GM12878 (cell line): ENCODE measurements at regions not wholly inside any gene's neighbourhood (a gene's known extent, or its start where the extent isn't known, plus 50 kb on each side); places are given as distances from the start of the nearest gene placed in this dataset.

Experiments
- ATAC-seq: fragments of 200-7000 bp; cut with Tn5 transposase; 3 replicates; pipeline ENCODE4 v1.9.1; 2020; ENCODE audit warnings: mild to moderate bottlenecking, moderate library complexity
- BruUV-seq: library from RNA; stranded (reverse); fragments of 400-500 nt; replicated peaks from 2 replicates; lab custom pipeline; 2021; lab: Mats Ljungman, UMichigan
- CTCF ChIA-PET: fragments of 300-600 bp; sonication (Branson Sonifier 250); formaldehyde crosslinking; extraction: SDS; loops from one replicate; lab custom pipeline; 2021; ENCODE audit warnings: inconsistent platforms; lab: Yijun Ruan, JAX
- POLR2A ChIA-PET: fragments of 350-600 bp; formaldehyde crosslinking; extraction: SDS; loops from one replicate; lab custom pipeline; 2021; ENCODE audit warnings: inconsistent platforms; lab: Charles Lee
- RAD21 ChIA-PET: fragments of 300-600 bp; sonication (Branson Sonifier 250); formaldehyde crosslinking; loops from one replicate; lab custom pipeline; 2023; ENCODE audit warnings: antibody characterized with exemption; ENCODE audit not compliant: unreplicated experiment; lab: Charles Lee
- SMC1A ChIA-PET: fragments of 300-600 bp; sonication (Branson Sonifier 250); formaldehyde crosslinking; loops from one replicate; lab custom pipeline; 2023; ENCODE audit not compliant: unreplicated experiment, uncharacterized antibody; lab: Charles Lee
- DNase-seq: peaks from one replicate; pipeline ENCODE4 v3.0.0-alpha.2; 2011; ENCODE audit warnings: low read depth, low spot score
- FAIRE-seq: peaks from 3 replicates; lab custom pipeline; 2011; peaks lifted over from hg19 to GRCh38; lab: Jason Lieb, UNC
- H2AFZ ChIP-seq: 2 replicates; pipeline ENCODE4 v1.6.0; 2011; ENCODE audit warnings: low read depth, low read length, control low read depth; ENCODE audit not compliant: control insufficient read depth
- H3K27ac ChIP-seq: 2 replicates; pipeline ENCODE4 v1.5.1; 2011; ENCODE audit warnings: control low read depth; ENCODE audit not compliant: control insufficient read depth, insufficient read depth
- H3K27me3 ChIP-seq, 2 experiments: replicated peaks in 1 of 2; 2 replicates each; pipeline versions ENCODE4 v1.6.0 to v1.6.1; 2011; ENCODE audit warnings: low read length in 1 of 2; ENCODE audit not compliant: control insufficient read depth in 2 of 2, insufficient read depth in 2 of 2
- H3K36me3 ChIP-seq, 2 experiments: 2 replicates each; pipeline ENCODE4 v1.5.1; 2011; ENCODE audit warnings: low read length in 1 of 2; ENCODE audit not compliant: control insufficient read depth in 2 of 2, insufficient read depth in 2 of 2
- H3K4me1 ChIP-seq: 2 replicates; pipeline ENCODE4 v1.6.1; 2011; ENCODE audit warnings: mild to moderate bottlenecking, low read length, moderate library complexity, mixed read lengths; ENCODE audit not compliant: control insufficient read depth, insufficient read depth
- H3K4me2 ChIP-seq: 2 replicates; pipeline ENCODE4 v1.6.0; 2011; ENCODE audit warnings: control low read depth; ENCODE audit not compliant: control insufficient read depth, insufficient read depth
- H3K4me3 ChIP-seq: fragments of 200-600 bp; sonication (generic); 2 replicates; pipeline ENCODE4 v1.5.1; 2016
- H3K79me2 ChIP-seq: 2 replicates; pipeline ENCODE4 v1.6.0; 2011; ENCODE audit warnings: low read length; ENCODE audit not compliant: control insufficient read depth, insufficient read depth
- H3K9ac ChIP-seq: 2 replicates; pipeline ENCODE4 v1.8.0; 2011; ENCODE audit warnings: low read length, control low read depth, mixed read lengths; ENCODE audit not compliant: control insufficient read depth, insufficient read depth
- H3K9me3 ChIP-seq: replicated peaks from 3 replicates; pipeline ENCODE4 v1.5.1; 2011; ENCODE audit warnings: mild to moderate bottlenecking, low read length; ENCODE audit not compliant: control insufficient read depth, insufficient read depth
- H4K20me1 ChIP-seq: 2 replicates; pipeline ENCODE4 v1.6.0; 2011; ENCODE audit not compliant: control insufficient read depth, insufficient read depth
- BCL11A ChIP-seq: IDR thresholded peaks from 2 replicates; pipeline ENCODE4 v1.6.1; 2011; ENCODE audit warnings: low read depth, low read length
- LARP7 ChIP-seq: fragments of 450-650 bp; IDR thresholded peaks from 2 replicates; pipeline ENCODE4 v1.6.1; 2017; ENCODE audit warnings: mild to moderate bottlenecking
- RB1 ChIP-seq: fragments of 450-650 bp; formaldehyde crosslinking; IDR thresholded peaks from 2 replicates; pipeline ENCODE4 v1.6.1; 2017; ENCODE audit warnings: mild to moderate bottlenecking, borderline replicate concordance
- SPI1 ChIP-seq: IDR thresholded peaks from 2 replicates; pipeline ENCODE4 v1.6.1; 2011; ENCODE audit warnings: low read depth, mild to moderate bottlenecking, low read length, moderate library complexity, borderline replicate concordance; ENCODE audit not compliant: insufficient read depth
- WGBS: methylation state at CpG from one replicate; pipeline ENCODE4 v1.1.6; 2016; ENCODE audit warnings: low lambda C conversion rate; ENCODE audit not compliant: insufficient replicate concordance, insufficient coverage; ENCODE audit errors: missing lambda C conversion rate; 5-methylcytosine and 5-hydroxymethylcytosine counted together
- in situ Hi-C: fragments of 300-500 bp; cut with MboI; formaldehyde crosslinking; loops from 9 replicates; pipeline ENCODE4 v1.14.3; 2018; ENCODE audit warnings: mixed read lengths
- intact Hi-C: fragments of 100-400 bp; cut with micrococcal nuclease; formaldehyde crosslinking; loops from one replicate; pipeline ENCODE4 v1.14.2; 2022; ENCODE audit not compliant: unreplicated experiment
- TF ChIP-seq, protein P1 (sequence below): fragments of 150-350 bp; IDR thresholded peaks from 2 replicates; pipeline ENCODE4 v1.6.1; 2016; ENCODE audit warnings: low read depth, low read length

GRCh38 chr20:20941468-20941889 is 164.7 kb downstream of the LINC00237 start (continued):
- TF ChIP-seq, protein P1, sequence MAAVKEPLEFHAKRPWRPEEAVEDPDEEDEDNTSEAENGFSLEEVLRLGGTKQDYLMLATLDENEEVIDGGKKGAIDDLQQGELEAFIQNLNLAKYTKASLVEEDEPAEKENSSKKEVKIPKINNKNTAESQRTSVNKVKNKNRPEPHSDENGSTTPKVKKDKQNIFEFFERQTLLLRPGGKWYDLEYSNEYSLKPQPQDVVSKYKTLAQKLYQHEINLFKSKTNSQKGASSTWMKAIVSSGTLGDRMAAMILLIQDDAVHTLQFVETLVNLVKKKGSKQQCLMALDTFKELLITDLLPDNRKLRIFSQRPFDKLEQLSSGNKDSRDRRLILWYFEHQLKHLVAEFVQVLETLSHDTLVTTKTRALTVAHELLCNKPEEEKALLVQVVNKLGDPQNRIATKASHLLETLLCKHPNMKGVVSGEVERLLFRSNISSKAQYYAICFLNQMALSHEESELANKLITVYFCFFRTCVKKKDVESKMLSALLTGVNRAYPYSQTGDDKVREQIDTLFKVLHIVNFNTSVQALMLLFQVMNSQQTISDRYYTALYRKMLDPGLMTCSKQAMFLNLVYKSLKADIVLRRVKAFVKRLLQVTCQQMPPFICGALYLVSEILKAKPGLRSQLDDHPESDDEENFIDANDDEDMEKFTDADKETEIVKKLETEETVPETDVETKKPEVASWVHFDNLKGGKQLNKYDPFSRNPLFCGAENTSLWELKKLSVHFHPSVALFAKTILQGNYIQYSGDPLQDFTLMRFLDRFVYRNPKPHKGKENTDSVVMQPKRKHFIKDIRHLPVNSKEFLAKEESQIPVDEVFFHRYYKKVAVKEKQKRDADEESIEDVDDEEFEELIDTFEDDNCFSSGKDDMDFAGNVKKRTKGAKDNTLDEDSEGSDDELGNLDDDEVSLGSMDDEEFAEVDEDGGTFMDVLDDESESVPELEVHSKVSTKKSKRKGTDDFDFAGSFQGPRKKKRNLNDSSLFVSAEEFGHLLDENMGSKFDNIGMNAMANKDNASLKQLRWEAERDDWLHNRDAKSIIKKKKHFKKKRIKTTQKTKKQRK, result no peak
- no peak for TF ChIP-seq BCL11A
- TF ChIP-seq LARP7, result no peak

DNA sequence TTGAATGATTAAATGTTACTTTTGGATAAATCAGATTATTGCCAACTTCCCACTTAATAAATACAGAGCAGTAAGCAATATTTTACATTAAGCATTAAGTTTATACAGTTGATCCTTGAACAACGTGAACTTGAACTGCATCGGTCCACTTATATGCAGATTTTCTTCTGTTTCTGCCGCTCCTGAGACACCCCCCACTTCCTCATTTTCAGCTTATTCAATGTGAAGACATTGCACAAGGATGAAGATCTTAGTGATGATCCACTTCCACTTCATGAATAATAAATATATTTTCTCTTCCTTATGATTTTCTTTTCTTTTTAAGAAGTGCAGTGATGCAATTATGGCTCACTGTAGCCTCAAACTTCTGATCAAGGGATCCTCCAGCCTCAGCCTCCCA is 167.2 kb downstream of the LINC00237 start:
- no peak overlapping the region for H3K9ac ChIP-seq
- H3K79me2 ChIP-seq, result no peaks in the 10 kb centered on the region
- intact Hi-C loops, result no loop called here
- no peaks in the 10 kb centered on the region; a peak in 1 of 4 replicates for H3K27me3 ChIP-seq
- DNase-seq (no peak), ATAC-seq (no peak)
- no peaks in the 10 kb centered on the region for H3K4me1 ChIP-seq
- H3K9me3 ChIP-seq, result no peaks in the 10 kb centered on the region
- in situ Hi-C loops, result no loop called here
- SMC1A ChIA-PET, result no interaction called here
- TF ChIP-seq SPI1 (peak; percentile 31; the same call in 1 of the 2 replicates), RB1 (no peak)
- TF ChIP-seq, all 136 proteins: peak for 1
- no peak overlapping the region for H2AFZ ChIP-seq
- H3K36me3 ChIP-seq, result no peaks in the 10 kb centered on the region
- FAIRE-seq, result no peak
- H3K27ac ChIP-seq, result no peak overlapping the region
- 31% methylated on average over 3 of the region's 3 CpGs for WGBS
- no TSS peak for BruUV-seq
- POLR2A ChIA-PET, result no interaction called here
- RAD21 ChIA-PET, result no interaction called here
- H3K4me2 ChIP-seq, result no peak overlapping the region
- CTCF ChIA-PET, result no interaction called here
- no peak overlapping the region for H3K4me3 ChIP-seq
- no peaks in the 10 kb centered on the region for H4K20me1 ChIP-seq
